B cell (primary cell): ENCODE measurements at regions not wholly inside any gene's neighbourhood (a gene's known extent, or its start where the extent isn't known, plus 50 kb on each side); places are given as distances from the start of the nearest gene placed in this dataset.

Experiments
- CTCF ChIP-seq: fragments of 200-600 bp; IDR thresholded peaks from one replicate; pipeline ENCODE4 v1.8.0; 2022; ENCODE audit warnings: antibody characterized with exemption, mild to moderate bottlenecking
- EZH2 ChIP-seq: IDR thresholded peaks from 2 replicates; pipeline ENCODE4 v1.6.1; 2012; ENCODE audit warnings: borderline replicate concordance, low read depth, mild to moderate bottlenecking, moderate library complexity, low read length; ENCODE audit not compliant: insufficient read depth, poor library complexity, severe bottlenecking

- no peak for TF ChIP-seq CTCF
- TF ChIP-seq EZH2: no peak
Measured at GRCh38 chr19:31959527-31960018, 385.8 kb upstream of the ZNF507 start.
